ENCODE measurements at regions not wholly inside any gene's neighbourhood (a gene's known extent, or its start where the extent isn't known, plus 50 kb on each side); places are given as distances from the start of the nearest gene placed in this dataset.
A peak's percentile ranks its signal among the peaks of the same experiment; 100 is the strongest.

GRCh38 chr14:27371209-27371608 lies 773.4 kb upstream of the NOVA1 start:
- no peaks in the 10 kb centered on the region for H3K9me3 ChIP-seq
- H3K36me3 ChIP-seq (ENCODE audit: low read depth), result no peaks in the 10 kb centered on the region
- no peaks in the 10 kb centered on the region for H3K4me1 ChIP-seq (ENCODE audit: low read depth)
- no peak for TF ChIP-seq CTCF (IDR thresholded peaks at IDR 0.05)
- DNase-seq (no peak), ATAC-seq (no peak)
- intact Hi-C loops (cut with DNase I, micrococcal nuclease), result no loop called here
- no peak overlapping the region for H3K4me3 ChIP-seq

DNA sequence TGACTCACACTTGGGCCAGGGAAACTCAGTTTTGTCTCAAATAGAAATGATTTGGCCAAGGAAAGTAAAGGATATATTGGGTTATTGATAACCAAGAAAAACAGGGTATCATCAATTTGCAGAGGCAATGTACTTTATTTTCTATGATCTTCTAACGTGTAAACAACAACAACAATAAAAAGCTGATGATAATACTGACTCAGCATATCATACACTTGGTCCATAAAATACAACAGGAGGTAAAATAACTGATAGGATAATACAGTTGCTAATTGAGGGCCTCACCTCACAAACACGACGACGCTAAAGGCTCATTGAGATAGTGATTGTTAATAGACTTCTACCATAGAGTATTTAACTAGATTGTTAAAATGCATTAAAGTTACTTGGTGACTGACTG lies 774.0 kb upstream of the NOVA1 start:
- ATAC-seq, result no peak
- TF ChIP-seq CTCF (IDR thresholded peaks at IDR 0.05), result no peak

DNA sequence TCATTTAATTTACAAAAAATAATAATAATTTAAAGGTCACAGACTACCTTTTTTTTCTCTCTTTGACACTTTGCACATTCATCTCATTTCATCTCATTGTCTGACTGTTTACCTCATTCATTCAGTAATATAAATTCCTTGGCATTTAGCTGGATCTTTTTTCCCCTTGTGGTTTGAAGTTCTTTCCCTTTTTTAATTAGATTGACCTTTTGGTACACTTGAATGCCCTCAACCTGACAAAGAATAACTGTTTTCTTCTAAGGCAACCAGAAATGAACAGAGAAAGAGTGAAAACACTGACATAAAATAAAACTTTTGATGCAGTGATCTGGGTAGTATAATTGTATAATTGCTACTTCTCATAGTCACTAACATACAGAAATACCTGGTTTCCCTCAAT lies 774.9 kb upstream of the NOVA1 start:
- no peak for ATAC-seq
- H3K36me3 ChIP-seq (ENCODE audit: low read depth), result no peaks in the 10 kb centered on the region
- no peak for DNase-seq
- TF ChIP-seq CTCF (IDR thresholded peaks at IDR 0.05), result no peak
- intact Hi-C loops (cut with DNase I, micrococcal nuclease), result no loop called here
- no peaks in the 10 kb centered on the region for H3K4me1 ChIP-seq (ENCODE audit: low read depth)
- H3K4me3 ChIP-seq, result no peak overlapping the region
- H3K9me3 ChIP-seq, result no peaks in the 10 kb centered on the region

More for the DNA sequence above, 774.0 kb upstream of the NOVA1 start:
- no peaks in the 10 kb centered on the region for H3K9me3 ChIP-seq
- no peaks in the 10 kb centered on the region for H3K36me3 ChIP-seq (ENCODE audit: low read depth)
- no peaks in the 10 kb centered on the region for H3K4me1 ChIP-seq (ENCODE audit: low read depth)
- intact Hi-C loops (cut with DNase I, micrococcal nuclease), result no loop called here
- no peak overlapping the region for H3K4me3 ChIP-seq
- no peak for DNase-seq

DNA sequence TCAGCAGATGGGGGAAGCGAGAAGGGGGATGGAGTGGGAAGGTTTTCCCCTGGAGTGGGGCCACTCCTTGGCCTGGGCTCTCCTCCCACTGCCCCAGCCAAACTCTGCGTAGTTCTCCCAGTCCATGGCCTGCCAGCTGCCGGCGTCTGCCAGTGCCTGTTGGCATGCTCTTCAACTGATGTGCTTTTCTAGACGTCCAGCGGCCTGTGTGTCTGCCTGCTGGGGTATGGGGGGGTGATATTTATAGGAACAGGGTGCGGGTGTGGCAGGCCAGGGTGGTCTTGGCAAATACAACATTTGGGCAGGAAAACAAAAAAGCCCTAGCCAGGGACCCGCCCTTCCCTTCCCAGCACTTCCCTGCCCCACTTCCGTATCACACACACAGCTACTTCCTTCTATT lies 786.3 kb upstream of the NOVA1 start:
- H3K4me3 ChIP-seq, result no peak overlapping the region
- H3K36me3 ChIP-seq (ENCODE audit: low read depth), result no peaks in the 10 kb centered on the region
- ATAC-seq, result peak; percentile 34
- intact Hi-C loops (cut with DNase I, micrococcal nuclease), result no loop called here
- H3K9me3 ChIP-seq, result no peaks in the 10 kb centered on the region
- H3K4me1 ChIP-seq (ENCODE audit: low read depth), result no peaks in the 10 kb centered on the region
- peak in 1 of 3 donors; percentile 36 for DNase-seq
- TF ChIP-seq CTCF (IDR thresholded peaks at IDR 0.05), result no peak

DNA sequence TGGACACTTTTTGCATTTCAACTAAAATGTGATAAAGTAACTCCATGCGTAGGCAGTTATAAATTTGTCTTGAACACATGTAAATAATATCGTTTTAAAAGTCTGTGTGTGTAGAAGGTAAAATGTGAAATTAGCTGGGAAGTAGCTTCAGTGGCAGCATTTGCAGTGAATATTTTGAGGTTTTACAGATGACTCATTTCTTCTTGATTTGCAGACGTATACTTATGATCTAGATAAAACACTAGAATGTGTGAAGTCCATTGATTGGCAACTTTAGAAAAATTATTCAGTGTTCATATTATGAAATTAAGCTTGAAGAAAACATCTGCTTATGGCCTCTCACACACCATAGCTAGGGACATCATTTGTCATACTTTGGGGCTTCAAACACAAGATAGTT lies 788.6 kb upstream of the NOVA1 start:
- H3K4me3 ChIP-seq, result no peak overlapping the region
- ATAC-seq (no peak), DNase-seq (no peak)
- intact Hi-C loops (cut with DNase I, micrococcal nuclease), result no loop called here
- no peaks in the 10 kb centered on the region for H3K9me3 ChIP-seq
- no peak for TF ChIP-seq CTCF (IDR thresholded peaks at IDR 0.05)
- no peaks in the 10 kb centered on the region for H3K4me1 ChIP-seq (ENCODE audit: low read depth)
- no peaks in the 10 kb centered on the region for H3K36me3 ChIP-seq (ENCODE audit: low read depth)

DNA sequence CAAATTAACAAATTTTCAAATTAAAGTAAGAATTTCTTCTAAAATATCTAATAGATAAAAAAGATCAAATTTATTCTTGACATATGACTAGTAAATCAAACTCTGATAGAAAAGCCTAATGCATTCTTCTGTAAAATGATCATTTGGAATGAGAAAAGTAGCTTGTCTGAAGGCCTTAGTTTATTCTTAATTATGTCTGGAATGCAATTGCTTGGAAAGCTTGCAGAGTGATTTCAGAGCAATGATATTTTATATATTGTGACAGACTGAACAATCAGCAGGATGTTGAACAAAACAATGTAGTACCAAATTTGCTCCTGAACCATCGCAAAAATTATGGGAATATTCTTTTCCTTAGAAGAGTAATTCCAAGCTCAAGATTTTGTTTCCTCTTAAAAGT lies 789.6 kb upstream of the NOVA1 start:
- intact Hi-C loops (cut with DNase I, micrococcal nuclease), result no loop called here
- H3K9me3 ChIP-seq, result no peaks in the 10 kb centered on the region
- H3K36me3 ChIP-seq (ENCODE audit: low read depth), result no peaks in the 10 kb centered on the region
- H3K4me1 ChIP-seq (ENCODE audit: low read depth), result no peaks in the 10 kb centered on the region
- ATAC-seq (no peak), DNase-seq (no peak)
- no peak for TF ChIP-seq CTCF (IDR thresholded peaks at IDR 0.05)
- H3K4me3 ChIP-seq, result no peak overlapping the region
